ENCODE measurements at regions not wholly inside any gene's neighbourhood (a gene's known extent, or its start where the extent isn't known, plus 50 kb on each side); places are given as distances from the start of the nearest gene placed in this dataset.

DNA sequence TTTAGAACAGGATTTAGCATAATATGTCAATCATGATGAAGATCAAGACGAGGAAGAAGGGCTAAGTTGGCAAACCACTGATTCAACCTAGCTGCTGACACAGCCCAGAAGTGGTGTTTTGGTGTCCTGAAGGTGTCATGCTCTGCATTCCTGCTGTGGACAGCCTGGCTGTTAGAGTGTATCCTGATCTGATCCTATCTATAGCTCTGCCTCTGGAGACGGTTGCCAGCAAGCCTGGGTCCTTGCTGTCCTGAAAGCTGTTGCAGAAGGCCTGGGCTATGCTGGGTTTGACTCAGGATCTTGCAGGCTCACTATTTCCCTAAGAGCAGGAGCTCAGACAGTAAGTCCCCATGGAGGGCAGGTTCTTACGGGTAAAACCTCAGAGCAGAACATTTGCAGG, 416.4 kb downstream of the TSHZ3 start:
- no peak for FAIRE-seq

DNA sequence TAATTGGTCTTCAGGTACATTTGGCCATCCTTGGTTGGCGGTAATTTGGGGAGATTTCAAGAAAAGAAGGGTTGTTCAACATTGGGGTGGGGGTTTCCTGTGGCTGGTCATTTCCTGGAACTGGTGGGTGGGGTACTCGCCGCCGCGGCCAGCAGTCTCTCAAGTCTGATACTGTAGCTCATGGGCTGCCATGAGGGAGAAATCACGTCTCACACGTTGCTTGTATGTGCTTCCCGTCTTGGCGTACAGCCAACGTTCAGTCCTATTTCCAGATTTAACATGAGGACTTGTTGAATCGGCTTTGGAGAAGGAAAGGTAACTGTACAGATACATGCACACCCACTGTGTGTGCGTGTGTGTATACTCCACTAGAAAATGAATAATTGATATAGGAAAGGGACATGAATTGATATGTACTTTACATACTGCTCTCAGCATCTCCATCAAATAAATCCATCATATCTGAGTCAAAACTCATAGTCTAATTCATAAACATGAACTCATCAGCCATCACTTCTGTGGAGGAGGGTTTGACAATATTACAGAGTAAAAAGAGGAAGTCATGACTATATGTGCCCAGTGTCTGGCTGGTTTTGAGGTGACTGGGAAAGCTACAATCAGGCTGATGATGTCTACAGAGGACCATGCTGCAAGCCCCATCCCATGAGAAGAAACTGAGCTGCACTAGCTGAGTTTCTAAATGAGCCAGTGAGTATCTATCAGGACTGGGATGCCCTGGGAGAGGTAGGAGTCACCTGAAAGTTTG, 418.1 kb downstream of the TSHZ3 start:
- no peak for FAIRE-seq

DNA sequence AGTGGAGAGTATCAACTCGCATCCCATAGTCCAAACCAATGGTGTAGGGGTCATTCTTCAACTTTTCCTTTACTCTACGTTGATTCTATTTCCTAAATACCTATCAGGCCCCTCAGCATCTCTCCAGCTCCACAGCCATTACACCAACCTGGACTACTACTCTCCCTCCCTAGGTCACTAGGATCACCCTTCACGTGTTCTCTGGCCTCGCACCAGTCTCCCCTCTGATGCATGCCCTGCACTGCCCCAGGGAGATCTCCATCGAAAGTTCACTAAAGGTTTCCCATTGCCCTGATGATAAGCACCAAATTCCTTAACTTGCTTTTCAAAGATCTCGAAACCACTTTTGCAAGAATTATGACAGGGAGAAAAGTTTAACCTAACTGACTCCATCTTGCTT, 421.5 kb downstream of the TSHZ3 start:
- no peak for FAIRE-seq

DNA sequence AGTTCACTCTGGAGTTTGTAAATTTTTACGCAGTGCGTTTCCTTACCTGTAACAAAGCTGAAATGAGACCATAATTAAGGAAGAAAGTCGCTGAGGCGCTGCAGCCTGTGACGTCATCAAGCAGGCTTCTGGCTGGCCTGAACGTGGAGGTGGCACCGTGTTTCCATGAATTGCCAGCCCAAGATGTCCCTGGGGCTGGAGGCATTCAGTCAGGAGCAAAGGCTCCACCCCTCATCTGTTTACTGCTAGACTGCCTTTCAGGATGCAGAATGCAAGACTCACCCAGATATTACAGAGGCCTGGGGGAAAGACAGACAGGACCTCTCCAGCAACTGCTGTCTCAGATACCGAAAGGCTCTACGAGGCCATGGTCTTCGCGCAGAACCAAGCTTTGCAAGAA, 424.6 kb downstream of the TSHZ3 start:
- FAIRE-seq = no peak

DNA sequence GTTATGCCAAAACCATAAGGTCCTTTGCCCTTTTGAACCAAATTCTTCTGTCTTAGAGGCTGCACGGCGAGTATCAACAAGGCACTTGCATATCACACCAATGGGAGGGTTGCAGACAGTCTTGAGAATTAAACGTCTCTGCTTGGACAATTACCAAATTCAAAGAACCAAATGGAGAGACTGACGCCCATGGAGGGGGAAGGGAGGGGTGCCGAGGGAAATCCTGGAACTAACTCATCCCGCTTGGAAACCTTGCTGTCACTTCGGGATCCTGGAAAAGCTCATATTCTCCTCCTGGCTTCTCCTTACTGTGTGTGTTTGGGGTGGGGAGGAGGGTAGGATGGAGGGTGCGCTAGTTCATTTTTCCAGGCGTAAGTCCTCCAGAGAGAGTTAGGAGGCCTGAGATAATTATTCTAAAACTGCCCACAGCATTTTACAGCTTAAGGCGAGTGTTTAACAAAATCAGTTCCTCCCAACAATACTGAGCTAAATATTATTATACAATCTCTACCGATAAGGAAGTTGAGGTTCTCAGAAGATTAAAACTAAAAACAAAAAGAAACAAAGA, 425.1 kb downstream of the TSHZ3 start:
- no peak for FAIRE-seq

DNA sequence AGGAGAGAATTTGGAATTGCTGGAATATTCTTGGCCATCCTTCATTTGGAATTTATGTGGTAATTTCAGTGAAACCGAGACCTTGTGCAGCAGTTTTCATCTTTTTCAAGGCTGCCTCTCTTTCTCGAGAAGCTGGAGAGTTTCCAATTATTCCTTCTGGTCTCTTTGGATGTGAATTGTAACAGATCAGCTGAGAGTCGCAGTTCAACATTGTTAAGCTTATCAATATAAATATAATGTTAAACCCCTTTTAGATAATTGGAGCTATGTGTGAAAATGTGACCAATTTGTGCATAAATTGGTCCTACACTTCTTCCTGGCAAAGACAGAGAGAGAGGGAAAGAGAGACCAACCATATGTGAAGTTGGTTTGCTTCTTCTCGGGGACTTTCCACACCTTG, 425.6 kb downstream of the TSHZ3 start:
- no peak for FAIRE-seq

DNA sequence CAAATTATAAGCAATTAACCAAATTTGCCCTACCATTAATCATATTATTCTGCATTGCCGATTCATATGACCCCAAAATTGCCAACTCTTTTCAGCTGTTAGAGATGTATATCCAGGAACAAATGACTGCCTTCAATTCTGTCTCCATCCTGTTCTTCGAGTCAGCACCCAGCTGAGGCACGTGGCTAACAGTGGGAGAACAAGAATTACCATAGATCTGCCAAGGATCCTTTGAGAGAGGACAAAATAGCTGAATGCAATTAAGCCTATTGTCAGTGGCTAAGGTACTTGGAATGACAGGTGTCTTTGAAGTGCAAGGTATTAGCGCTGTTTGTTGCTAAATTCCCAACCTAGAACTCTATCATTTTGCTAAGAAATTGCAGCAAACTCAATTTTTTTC, 426.1 kb downstream of the TSHZ3 start:
- no peak for FAIRE-seq

DNA sequence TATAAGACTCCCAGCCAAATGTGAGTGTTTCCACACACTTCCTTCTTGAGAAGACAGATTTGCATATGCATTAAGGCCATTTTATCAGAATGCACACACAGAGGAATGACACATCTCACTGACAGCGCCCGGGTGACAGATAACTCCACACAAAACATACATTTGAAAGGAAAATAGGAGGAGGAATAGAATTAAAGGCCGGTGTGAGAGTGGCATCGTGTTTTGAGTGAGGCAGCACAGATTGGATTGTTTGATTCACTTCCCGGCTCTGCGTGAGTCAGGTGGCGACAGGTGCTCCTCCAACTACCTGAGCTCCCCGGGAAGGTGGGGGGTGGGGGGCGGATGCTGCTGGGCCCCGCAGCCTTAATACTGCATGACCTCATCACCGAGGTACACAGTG, 429.0 kb downstream of the TSHZ3 start:
- no peak for FAIRE-seq

DNA sequence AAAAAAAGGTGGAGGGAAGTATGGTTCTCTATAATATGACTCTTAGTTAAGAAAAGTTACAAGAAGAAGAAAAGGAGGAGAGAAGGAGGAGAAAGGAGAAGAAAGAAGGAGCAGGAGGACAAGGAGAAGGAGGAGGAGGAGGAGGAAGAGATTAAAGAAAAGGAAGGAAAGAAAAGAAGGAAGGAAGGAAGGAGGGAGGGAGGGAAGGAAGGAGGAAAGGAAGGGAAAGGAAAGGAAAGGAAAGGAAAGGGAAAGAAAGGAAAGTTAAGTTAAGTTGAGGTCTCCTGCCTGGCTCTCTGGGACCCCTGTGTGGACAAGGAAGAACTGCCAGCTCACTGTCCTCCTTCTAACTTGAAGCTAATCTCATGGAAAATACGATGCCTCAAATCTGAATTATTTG, 429.5 kb downstream of the TSHZ3 start:
- FAIRE-seq = no peak

DNA sequence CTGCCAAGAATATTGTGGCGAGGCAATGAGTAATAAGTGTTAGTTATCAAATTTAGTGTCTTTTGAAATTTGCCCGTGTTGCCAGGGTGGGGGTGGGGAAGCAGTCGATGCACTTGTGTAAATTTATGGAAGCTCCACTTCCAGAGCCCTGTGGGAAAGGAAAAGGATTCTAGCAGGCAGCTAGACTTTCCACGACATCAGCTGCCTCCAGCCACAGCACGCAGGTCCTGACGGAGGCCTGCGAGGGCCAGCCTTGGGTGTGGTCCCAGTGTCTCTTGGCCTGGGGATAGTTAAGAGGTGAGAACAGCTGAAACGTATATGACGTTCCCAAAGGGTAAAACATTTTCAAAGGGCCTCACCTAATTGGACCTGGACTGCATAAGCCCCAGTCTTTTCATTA, 433.0 kb downstream of the TSHZ3 start:
- no peak for FAIRE-seq

DNA sequence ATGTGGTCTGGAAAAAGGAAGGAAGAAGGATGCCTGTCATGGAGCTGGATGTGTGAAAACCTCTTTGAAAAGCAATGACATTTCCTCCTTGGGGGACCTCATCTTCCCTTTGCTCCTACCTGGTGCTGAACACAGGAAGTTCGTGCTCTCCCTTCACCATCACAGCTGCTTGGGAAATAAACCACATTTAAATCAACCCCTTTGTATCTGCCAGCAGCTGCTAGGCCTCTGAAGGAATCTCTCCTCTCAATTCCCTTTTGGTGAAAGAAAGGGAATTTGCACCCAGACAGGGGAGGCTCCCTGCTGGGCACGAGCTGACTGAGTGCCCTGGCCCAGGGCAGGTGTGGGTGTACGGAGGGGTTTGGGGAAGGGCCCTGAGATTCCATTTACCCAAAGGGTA, 437.7 kb downstream of the TSHZ3 start:
- FAIRE-seq = no peak

DNA sequence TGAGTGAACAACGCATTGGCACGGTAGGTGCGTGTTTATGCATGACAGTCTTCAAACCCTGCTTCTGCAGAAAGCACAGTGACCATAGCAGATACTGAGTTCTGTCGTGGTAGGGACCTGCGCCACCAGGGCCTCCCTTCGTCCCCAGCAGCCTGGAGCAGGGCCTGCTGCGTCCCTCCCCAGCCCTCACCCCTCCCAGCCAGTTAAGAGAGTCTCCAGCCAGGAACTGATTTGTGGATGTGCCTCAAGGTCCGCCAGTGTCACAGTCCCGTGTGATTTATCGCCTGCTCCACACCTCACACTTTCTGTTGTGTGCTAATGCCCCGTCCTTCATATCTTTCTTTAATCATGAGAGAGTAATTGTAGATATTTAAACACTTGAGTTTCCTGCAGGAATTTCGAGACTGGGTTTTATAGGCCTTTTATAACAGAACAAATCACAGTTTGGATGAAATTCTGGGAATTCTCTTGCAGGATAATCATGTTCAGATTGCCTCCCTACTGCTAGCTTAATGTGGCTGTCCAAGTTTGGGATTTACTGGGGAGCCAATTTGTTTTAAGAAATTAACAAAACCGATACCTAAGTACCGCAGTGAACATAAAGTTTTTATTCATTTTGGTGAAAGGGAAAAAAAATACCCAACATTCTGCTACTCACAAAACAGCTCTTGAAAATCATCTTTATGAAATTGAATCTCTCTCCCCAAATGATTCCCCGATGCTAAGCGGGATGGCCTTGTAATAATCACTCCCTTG, 438.6 kb downstream of the TSHZ3 start:
- FAIRE-seq = no peak

DNA sequence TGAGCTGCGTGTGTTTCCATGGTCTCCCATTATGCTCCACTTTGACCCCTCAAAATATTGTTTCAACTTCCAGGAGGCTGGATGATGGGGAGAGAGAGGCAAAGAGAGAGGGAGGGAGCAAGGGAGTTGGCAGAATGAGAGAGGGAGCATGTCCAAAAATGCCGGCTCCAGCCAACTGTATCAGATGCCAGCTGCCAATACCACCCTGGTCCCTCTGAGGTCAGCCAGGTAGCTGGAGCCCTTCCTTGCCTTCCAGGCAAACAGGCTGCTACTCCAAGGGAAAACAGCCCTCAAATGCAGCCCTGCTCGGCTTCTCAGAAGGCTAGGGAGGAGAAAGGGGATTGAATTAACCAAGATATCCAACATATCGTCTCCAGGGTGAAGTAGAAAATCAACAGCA, 440.0 kb downstream of the TSHZ3 start:
- no peak for FAIRE-seq

DNA sequence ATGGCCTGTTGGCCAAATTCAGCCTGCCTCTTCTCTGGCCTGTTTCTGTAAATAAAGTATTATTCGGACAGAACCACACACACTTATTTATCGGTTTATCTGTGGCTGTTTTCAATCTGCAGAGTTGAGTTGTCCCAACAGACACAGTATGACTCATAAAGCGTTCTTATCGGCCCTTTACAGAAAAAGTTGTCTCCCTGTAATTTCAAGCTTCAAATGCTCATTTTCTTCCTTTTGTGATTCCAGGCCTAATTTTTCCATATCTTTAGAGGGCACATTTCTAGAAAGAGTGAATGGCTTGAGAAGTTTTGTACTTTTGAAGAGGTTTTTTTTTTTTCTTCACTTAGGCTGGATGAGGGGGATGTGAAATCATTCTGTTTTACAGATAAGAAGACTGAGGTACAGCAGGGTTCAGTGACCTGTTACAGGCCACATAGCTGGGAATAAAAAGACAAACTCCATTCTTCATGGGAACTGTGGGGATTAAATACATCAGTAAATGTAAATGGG, 440.9 kb downstream of the TSHZ3 start:
- FAIRE-seq = no peak

DNA sequence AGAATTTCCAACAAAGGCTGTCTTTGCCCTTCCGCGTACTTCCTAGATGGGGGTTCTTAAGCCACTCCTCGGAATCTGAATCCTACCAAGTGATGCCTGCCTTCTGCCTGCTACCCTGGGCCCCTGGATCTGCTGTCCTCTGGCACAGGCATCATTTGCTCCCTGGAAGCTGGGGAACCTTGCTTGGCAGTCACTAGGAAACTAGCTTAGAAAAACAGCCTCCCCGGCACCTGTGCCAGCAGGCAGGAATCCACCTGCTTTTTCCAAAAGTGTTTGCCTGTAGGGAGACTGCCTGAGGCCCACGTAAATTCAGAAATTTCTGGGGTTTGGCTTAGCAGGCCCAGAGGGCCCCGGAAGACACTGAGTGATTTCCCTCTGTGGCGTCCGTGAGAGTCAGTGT, 442.4 kb downstream of the TSHZ3 start:
- FAIRE-seq = no peak

DNA sequence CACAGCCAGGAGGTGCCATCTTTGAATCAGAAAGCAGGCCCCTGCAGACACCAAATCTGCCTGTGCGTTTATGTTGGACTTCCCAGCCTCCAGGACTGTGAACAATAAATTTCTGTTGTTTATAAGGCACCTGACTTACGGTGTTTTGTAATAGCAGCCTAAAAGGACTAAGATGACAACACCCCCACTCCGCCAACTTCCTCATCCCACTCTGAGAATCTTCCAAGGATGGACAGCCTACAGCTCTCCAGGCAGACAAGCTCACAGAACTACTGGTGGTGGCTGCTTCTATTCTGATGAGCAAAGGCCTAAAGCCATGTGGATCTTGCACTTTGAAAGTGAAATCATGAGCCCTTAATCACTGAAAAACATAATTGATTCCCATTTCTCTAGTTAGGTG, 449.2 kb downstream of the TSHZ3 start:
- no peak for FAIRE-seq

DNA sequence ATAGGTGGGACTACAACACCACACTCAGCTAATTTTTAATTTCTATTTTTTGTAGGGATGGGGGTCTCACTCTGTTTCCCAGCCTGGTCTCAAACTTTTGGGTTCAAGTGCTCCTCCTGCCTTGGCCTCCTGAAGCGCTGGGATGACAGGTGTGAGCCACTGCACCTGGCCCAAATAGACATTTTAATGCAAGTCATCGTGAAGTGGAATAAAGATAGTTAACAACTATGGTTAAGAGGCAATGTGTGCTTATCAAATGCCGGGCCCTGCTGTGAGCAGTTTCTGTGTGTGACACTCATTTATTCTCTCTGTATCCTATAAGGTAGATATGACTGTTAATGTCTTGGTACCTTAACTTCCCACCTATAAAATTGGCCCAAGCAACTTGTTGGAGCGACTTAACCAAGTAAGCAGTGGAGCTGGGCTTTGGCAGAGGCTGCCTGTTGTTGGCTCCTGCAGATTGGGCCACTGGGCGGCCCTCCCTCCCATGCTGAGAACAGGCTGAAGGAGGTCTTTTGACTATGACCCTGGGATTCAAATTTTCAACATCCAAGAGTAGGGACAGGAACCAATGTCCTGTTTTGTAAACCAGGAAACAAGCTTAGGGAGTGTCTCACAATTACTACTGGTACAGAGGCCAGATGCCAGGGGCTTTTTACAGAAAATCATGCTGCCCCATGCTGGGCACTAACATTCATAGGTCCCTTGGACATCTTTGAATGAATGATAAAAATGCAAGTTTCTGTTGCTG, 450.7 kb downstream of the TSHZ3 start:
- FAIRE-seq = no peak

DNA sequence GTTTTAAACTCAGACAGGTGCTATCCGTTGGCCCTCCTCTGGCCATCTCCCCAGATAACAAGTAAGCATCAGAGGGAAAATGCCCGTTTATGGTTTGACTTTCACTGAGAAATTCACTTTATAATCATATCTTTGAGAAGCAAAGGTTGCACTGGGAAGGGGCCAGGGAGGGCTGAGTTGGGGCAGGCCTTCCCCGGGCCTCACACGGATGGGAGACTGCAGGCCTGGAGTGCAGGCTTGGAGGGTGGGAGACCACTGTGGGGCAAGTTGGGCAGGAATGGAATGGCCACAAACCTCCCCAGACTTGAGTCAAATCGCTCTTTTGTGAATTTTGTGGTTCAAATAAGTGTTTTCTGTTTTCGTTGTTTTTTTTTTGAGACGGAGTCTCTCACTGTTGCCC, 451.7 kb downstream of the TSHZ3 start:
- no peak for FAIRE-seq

DNA sequence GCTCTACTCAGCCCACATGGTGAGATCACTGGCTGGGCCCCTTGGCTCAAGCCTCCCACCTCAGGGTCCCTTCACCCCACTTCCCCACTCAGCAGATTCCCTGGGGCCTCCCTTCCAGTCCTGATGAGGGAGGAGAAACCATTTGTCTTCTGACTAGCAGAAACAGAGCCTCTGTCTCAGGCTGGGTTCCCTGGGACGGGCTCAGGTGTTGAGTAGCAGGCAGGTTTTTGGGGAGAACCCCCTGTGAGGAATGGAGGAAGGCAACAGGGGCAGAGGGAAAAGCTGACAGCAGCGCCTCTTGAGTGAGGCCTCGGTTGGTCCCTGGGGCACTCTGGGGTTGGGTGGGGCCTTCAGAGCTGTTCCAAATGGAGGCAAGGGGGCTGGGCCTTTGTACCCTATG, 452.2 kb downstream of the TSHZ3 start:
- no peak for FAIRE-seq

DNA sequence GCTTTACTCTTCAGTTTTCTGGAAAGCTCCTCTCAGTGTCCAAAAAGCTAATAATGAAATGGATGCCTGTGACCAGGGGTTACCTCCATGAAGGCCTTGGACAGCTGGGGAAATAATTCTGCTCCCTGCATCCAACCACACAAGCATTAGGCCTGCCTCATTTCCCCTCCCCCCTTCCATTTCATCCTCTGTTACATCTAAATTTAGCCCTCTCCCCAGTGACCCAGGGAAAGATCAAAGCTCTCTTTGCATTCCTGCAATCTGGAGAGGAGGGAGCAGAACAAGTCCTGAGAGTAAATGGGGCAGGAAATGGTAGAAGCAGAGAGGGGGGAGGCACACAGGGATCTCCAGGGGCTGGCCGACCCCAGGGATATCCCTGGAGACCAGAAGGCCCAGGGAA, 452.7 kb downstream of the TSHZ3 start:
- FAIRE-seq = no peak

DNA sequence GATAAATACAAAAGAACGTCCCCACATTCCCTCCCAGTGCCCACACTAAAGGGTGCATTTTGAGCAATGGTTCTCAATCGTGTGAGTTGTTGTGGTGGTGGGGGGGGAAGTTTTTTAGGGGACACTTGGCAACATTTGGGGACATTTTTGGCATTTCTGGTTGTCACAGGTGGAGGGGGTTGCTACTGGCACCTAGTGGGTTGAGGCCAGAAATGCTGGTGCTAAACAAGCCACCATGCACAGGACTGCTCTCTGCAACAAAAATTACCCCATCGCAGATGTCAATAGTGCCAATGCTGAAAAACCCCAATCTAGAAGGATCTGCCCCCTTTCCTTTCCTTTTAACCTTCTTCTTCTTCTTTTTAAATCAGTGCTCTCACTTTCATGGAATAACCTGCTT, 453.3 kb downstream of the TSHZ3 start:
- no peak for FAIRE-seq

DNA sequence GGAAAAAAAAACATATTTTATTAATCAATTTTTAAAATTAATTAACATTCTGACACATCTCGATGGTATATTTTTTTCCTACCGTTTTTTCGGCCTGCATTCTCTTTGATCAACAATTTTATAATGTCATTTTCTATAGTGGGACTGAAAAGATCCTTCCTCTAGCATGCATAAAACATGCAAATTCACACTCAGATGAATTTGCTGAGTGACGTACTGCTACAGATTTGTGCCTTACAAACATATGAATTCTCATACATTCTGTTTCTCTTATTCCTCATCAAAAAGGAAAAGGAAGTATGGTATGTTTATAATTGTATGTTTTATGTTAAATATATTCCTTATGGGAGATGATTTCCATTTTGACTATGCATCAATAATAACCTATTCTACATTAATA, 458.2 kb downstream of the TSHZ3 start:
- FAIRE-seq = no peak

DNA sequence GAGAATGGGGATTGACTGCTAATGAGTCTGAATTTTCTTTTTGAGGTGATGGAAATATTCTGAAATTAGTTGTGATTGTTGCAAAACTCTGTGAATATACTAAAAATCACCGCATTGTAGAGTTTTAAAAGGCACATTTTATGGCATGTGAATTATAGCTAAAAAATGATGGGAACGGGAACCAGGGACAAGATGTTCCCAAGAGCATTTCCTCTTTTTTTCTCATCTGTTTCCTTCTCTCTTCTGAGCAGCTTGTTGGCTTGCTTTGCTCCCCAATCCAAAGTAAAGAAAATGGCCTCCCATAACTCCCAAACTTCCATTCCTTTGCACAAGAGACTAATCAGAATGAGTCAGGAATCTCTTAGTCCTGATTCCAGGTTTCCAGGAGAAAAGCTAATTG, 459.2 kb downstream of the TSHZ3 start:
- no peak for FAIRE-seq

DNA sequence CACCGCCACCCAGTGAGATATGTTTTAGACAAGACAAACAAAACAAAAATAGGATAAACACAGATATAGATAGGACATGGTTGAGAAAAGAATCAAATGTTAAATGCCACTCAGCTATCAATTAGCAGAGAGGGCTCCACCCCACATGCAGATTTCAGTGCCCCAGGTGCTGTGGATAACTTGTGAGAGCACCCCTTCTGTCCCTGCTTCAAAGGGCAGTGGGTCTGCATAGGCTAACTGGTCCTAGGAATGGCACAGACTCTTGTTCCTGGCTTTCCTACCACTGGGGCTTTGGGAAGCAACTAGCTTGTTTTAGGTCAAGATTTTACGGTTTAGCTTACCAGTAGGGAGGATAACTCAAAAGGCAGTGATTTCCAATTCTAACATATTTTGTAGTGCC, 460.3 kb downstream of the TSHZ3 start:
- no peak for FAIRE-seq

Data from A204.1 (cell line).